HEK293 (cell line): ENCODE measurements at regions not wholly inside any gene's neighbourhood (a gene's known extent, or its start where the extent isn't known, plus 50 kb on each side); places are given as distances from the start of the nearest gene placed in this dataset.

ENCODE experiments used
- CTCF ChIP-seq: fragments of 450-650 bp; formaldehyde crosslinking; IDR thresholded peaks from 2 replicates; pipeline ENCODE4 v1.5.1; 2016; ENCODE audit warnings: missing biosample characterization, missing genetic modification characterization
- ZNF558 ChIP-seq: fragments of 450-650 bp; formaldehyde crosslinking; IDR thresholded peaks from 2 replicates; pipeline ENCODE4 v1.5.1; 2016; ENCODE audit warnings: missing biosample characterization, missing genetic modification characterization
- TF ChIP-seq, protein P1 (sequence below): fragments of 450-650 bp; formaldehyde crosslinking; IDR thresholded peaks from 2 replicates; pipeline ENCODE4 v1.5.1; 2017; ENCODE audit warnings: missing biosample characterization, missing genetic modification characterization

GRCh38 chr6:90409700-90410099 lies 113.1 kb upstream of the BACH2 start:
- TF ChIP-seq CTCF (tag by site-specific recombination) (no peak), ZNF558 (tag by site-specific recombination) (no peak)
- TF ChIP-seq, protein P1, sequence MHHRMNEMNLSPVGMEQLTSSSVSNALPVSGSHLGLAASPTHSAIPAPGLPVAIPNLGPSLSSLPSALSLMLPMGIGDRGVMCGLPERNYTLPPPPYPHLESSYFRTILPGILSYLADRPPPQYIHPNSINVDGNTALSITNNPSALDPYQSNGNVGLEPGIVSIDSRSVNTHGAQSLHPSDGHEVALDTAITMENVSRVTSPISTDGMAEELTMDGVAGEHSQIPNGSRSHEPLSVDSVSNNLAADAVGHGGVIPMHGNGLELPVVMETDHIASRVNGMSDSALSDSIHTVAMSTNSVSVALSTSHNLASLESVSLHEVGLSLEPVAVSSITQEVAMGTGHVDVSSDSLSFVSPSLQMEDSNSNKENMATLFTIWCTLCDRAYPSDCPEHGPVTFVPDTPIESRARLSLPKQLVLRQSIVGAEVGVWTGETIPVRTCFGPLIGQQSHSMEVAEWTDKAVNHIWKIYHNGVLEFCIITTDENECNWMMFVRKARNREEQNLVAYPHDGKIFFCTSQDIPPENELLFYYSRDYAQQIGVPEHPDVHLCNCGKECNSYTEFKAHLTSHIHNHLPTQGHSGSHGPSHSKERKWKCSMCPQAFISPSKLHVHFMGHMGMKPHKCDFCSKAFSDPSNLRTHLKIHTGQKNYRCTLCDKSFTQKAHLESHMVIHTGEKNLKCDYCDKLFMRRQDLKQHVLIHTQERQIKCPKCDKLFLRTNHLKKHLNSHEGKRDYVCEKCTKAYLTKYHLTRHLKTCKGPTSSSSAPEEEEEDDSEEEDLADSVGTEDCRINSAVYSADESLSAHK (tag by site-specific recombination), result no peak
